MM.1S (cell line): ENCODE measurements at regions not wholly inside any gene's neighbourhood (a gene's known extent, or its start where the extent isn't known, plus 50 kb on each side); places are given as distances from the start of the nearest gene placed in this dataset.

Experiments
- DNase-seq: peaks from one replicate; pipeline ENCODE4 v3.0.0-alpha.2; 2015
- H2AFZ ChIP-seq: fragments of 300-600 bp; sonication (generic); 2 replicates; pipeline ENCODE4 v1.6.0; 2016; ENCODE audit warnings: antibody characterized with exemption, low read length
- H3F3A ChIP-seq: fragments of 300-600 bp; sonication (generic); 2 replicates; pipeline ENCODE4 v1.6.1; 2016; ENCODE audit warnings: mild to moderate bottlenecking, antibody characterized with exemption, low read length, moderate library complexity, mixed read lengths; ENCODE audit not compliant: insufficient read depth
- H3K27ac ChIP-seq: fragments of 300-600 bp; sonication (generic); 2 replicates; pipeline ENCODE4 v1.5.1; 2016; ENCODE audit warnings: mild to moderate bottlenecking, low read length
- H3K27me3 ChIP-seq: fragments of 300-600 bp; sonication (generic); replicated peaks from 2 replicates; pipeline ENCODE4 v1.6.0; 2016; ENCODE audit warnings: low read length; ENCODE audit not compliant: insufficient read depth
- H3K36me3 ChIP-seq: fragments of 300-600 bp; sonication (generic); replicated peaks from 2 replicates; pipeline ENCODE4 v1.6.1; 2016; ENCODE audit warnings: mild to moderate bottlenecking, low read length, mixed read lengths; ENCODE audit not compliant: insufficient read depth
- H3K4me1 ChIP-seq: fragments of 300-600 bp; sonication (generic); 2 replicates; pipeline ENCODE4 v1.6.1; 2016; ENCODE audit warnings: low read length, mixed read lengths
- H3K4me2 ChIP-seq: fragments of 300-600 bp; sonication (generic); 2 replicates; pipeline ENCODE4 v1.6.0; 2016; ENCODE audit warnings: low read depth, low read length
- H3K4me3 ChIP-seq: fragments of 300-600 bp; sonication (generic); 2 replicates; pipeline ENCODE4 v1.5.1; 2016; ENCODE audit warnings: low read length, mixed read lengths
- H3K79me2 ChIP-seq: fragments of 300-600 bp; sonication (generic); 2 replicates; pipeline ENCODE4 v1.6.1; 2016; ENCODE audit warnings: mixed run types, low read length, mixed read lengths
- H3K9ac ChIP-seq: fragments of 300-600 bp; sonication (generic); 2 replicates; pipeline ENCODE4 v1.6.1; 2016; ENCODE audit warnings: low read length, mixed read lengths
- H3K9me2 ChIP-seq: fragments of 300-600 bp; sonication (generic); replicated peaks from 2 replicates; pipeline ENCODE4 v1.6.1; 2016; ENCODE audit warnings: mild to moderate bottlenecking, low read length, mixed read lengths; ENCODE audit not compliant: insufficient read depth
- H3K9me3 ChIP-seq: fragments of 300-600 bp; sonication (generic); replicated peaks from 2 replicates; pipeline ENCODE4 v1.6.1; 2016; ENCODE audit warnings: mild to moderate bottlenecking, low read length, mixed read lengths; ENCODE audit not compliant: insufficient read depth
- H4K20me1 ChIP-seq: fragments of 300-600 bp; sonication (generic); 2 replicates; pipeline ENCODE4 v1.6.1; 2016; ENCODE audit warnings: mild to moderate bottlenecking, low read length, moderate library complexity, mixed read lengths; ENCODE audit not compliant: insufficient read depth
- CTCF ChIP-seq: fragments of 300-600 bp; sonication (generic); IDR thresholded peaks from 2 replicates; pipeline ENCODE4 v1.5.1; 2016; ENCODE audit warnings: antibody characterized with exemption, low read length, mixed read lengths
- EZH2 ChIP-seq: fragments of 300-600 bp; sonication (generic); optimal IDR thresholded peaks from 2 replicates; pipeline ENCODE3; 2017; ENCODE audit warnings: low read depth, mild to moderate bottlenecking, antibody characterized with exemption, low read length, mixed read lengths
- EZH2phosphoT487 ChIP-seq: fragments of 300-600 bp; sonication (generic); IDR thresholded peaks from 2 replicates; pipeline ENCODE4 v1.6.1; 2018; ENCODE audit warnings: antibody characterized with exemption, low read length

GRCh38 chr14:22185789-22186188 is 403.2 kb downstream of the DAD1 start:
- H3K27ac ChIP-seq, result no peak overlapping the region
- no peak for TF ChIP-seq EZH2
- TF ChIP-seq EZH2phosphoT487, result no peak
- no peak for TF ChIP-seq CTCF

GRCh38 chr14:22185191-22185590 is 403.8 kb downstream of the DAD1 start:
- Histone ChIP-seq H3K9ac (no peak overlapping the region), H3K36me3 (no peaks in the 10 kb centered on the region), H2AFZ (no peak overlapping the region), H3K79me2 (no peaks in the 10 kb centered on the region), H3K27ac (no peak overlapping the region), H3K4me3 (no peak overlapping the region), H3K9me3 (no peaks in the 10 kb centered on the region), H4K20me1 (no peaks in the 10 kb centered on the region), H3K4me2 (no peak overlapping the region), H3K4me1 (no peaks in the 10 kb centered on the region), H3K27me3 (no peaks in the 10 kb centered on the region), H3K9me2 (no peaks in the 10 kb centered on the region), H3F3A (no peaks in the 10 kb centered on the region)
- no peak for TF ChIP-seq EZH2phosphoT487
- no peak for TF ChIP-seq CTCF
- no peak for TF ChIP-seq EZH2
- no peak for DNase-seq

More at GRCh38 chr14:22185789-22186188, 403.2 kb downstream of the DAD1 start:
- no peak overlapping the region for H3K4me3 ChIP-seq
- no peaks in the 10 kb centered on the region for H3K79me2 ChIP-seq
- no peaks in the 10 kb centered on the region for H3K9me2 ChIP-seq
- DNase-seq, result no peak
- no peaks in the 10 kb centered on the region for H3K9me3 ChIP-seq
- no peaks in the 10 kb centered on the region for H4K20me1 ChIP-seq
- H3K4me1 ChIP-seq, result no peaks in the 10 kb centered on the region
- H3F3A ChIP-seq, result no peaks in the 10 kb centered on the region
- no peaks in the 10 kb centered on the region for H3K27me3 ChIP-seq
- H3K36me3 ChIP-seq, result no peaks in the 10 kb centered on the region
- no peak overlapping the region for H3K4me2 ChIP-seq
- H3K9ac ChIP-seq, result no peak overlapping the region
- H2AFZ ChIP-seq, result no peak overlapping the region

- no peak overlapping the region for H2AFZ ChIP-seq
- no peak overlapping the region for H3K4me2 ChIP-seq
- H3K9ac ChIP-seq, result no peak overlapping the region
- H3K27ac ChIP-seq, result no peak overlapping the region
- no peaks in the 10 kb centered on the region for H3K36me3 ChIP-seq
- H3K9me3 ChIP-seq, result no peaks in the 10 kb centered on the region
- no peaks in the 10 kb centered on the region for H3K4me1 ChIP-seq
- H3F3A ChIP-seq, result no peaks in the 10 kb centered on the region
- no peaks in the 10 kb centered on the region for H4K20me1 ChIP-seq
- no peak for DNase-seq
- no peak overlapping the region for H3K4me3 ChIP-seq
- no peaks in the 10 kb centered on the region for H3K79me2 ChIP-seq
- no peaks in the 10 kb centered on the region for H3K9me2 ChIP-seq
- no peaks in the 10 kb centered on the region for H3K27me3 ChIP-seq
- no peak for TF ChIP-seq CTCF
- TF ChIP-seq EZH2phosphoT487, result no peak
- no peak for TF ChIP-seq EZH2
These were observed 404.2 kb downstream of the DAD1 start for GRCh38 chr14:22184830-22185168.
